ENCODE measurements at regions not wholly inside any gene's neighbourhood (a gene's known extent, or its start where the extent isn't known, plus 50 kb on each side); places are given as distances from the start of the nearest gene placed in this dataset.
"Not testable (repeated sequence)": the region's sequence is repeated elsewhere in the genome, so short reads cannot be mapped to it uniquely, and the experiment has no call there.

DNA sequence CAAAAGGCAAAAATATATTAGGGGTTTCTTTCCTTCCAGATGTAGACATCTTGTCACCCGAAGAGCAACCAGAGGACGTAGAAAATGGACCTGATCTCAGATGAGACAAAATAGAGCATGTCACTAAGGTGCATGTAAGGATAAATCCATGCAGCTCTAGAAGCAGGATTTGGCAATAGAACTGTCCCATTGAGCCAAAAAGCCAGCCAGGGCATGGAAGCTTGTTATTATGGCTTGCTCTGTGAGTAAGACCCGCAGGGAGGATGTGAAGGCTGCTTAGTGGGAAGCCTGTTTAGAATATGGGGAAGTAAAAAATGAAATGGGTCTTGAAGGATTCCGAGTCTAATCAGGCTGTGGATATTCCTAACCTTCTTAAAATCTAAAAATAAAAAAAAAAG lies 165.6 kb upstream of the MPDZ start:
- TF ChIP-seq, protein P1, sequence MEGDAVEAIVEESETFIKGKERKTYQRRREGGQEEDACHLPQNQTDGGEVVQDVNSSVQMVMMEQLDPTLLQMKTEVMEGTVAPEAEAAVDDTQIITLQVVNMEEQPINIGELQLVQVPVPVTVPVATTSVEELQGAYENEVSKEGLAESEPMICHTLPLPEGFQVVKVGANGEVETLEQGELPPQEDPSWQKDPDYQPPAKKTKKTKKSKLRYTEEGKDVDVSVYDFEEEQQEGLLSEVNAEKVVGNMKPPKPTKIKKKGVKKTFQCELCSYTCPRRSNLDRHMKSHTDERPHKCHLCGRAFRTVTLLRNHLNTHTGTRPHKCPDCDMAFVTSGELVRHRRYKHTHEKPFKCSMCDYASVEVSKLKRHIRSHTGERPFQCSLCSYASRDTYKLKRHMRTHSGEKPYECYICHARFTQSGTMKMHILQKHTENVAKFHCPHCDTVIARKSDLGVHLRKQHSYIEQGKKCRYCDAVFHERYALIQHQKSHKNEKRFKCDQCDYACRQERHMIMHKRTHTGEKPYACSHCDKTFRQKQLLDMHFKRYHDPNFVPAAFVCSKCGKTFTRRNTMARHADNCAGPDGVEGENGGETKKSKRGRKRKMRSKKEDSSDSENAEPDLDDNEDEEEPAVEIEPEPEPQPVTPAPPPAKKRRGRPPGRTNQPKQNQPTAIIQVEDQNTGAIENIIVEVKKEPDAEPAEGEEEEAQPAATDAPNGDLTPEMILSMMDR (conservative IDR thresholded peaks at IDR 0.05): no peak
- no peak overlapping the region for H3K27ac ChIP-seq

GRCh38 chr9:13444245-13445102 lies 165.0 kb upstream of the MPDZ start:
- TF ChIP-seq, protein P1 (conservative IDR thresholded peaks at IDR 0.05): no peak
- H3K27ac ChIP-seq: no peak overlapping the region

GRCh38 chr9:13443346-13444244 lies 164.1 kb upstream of the MPDZ start:
- TF ChIP-seq, protein P1 (conservative IDR thresholded peaks at IDR 0.05): no peak
- H3K27ac ChIP-seq: no peak overlapping the region

GRCh38 chr9:13439685-13440476 lies 160.4 kb upstream of the MPDZ start:
- H3K27ac ChIP-seq: no peak overlapping the region
- TF ChIP-seq, protein P1 (conservative IDR thresholded peaks at IDR 0.05): no peak

GRCh38 chr9:13437866-13438265 lies 158.4 kb upstream of the MPDZ start:
- TF ChIP-seq, protein P1 (conservative IDR thresholded peaks at IDR 0.05): no peak
- no peak overlapping the region for H3K27ac ChIP-seq

- TF ChIP-seq, protein P1 (conservative IDR thresholded peaks at IDR 0.05): no peak
- H3K27ac ChIP-seq: no peak overlapping the region
Measured at GRCh38 chr9:13436591-13436990, 157.1 kb upstream of the MPDZ start.

- H3K27ac ChIP-seq: not testable (repeated sequence)
Measured at GRCh38 chr9:13433453-13433852, 154.0 kb upstream of the MPDZ start.
